GM21423 (cell line): ENCODE measurements at regions not wholly inside any gene's neighbourhood (a gene's known extent, or its start where the extent isn't known, plus 50 kb on each side); places are given as distances from the start of the nearest gene placed in this dataset.

Source experiments
- ATAC-seq: cut with Tn5 transposase; IDR thresholded peaks from one replicate; pipeline ENCODE4 v1.9.1; 2021; ENCODE audit warnings: mild to moderate bottlenecking, moderate library complexity; ENCODE audit not compliant: unreplicated experiment

- ATAC-seq: no peak
Observed at GRCh38 chr4:189062047-189062820, 878.4 kb upstream of the FRG1 start.

- no peak for ATAC-seq
Observed at GRCh38 chr4:189069772-189070171, 870.9 kb upstream of the FRG1 start.

GRCh38 chr4:189071241-189071640 lies 869.4 kb upstream of the FRG1 start:
- no peak for ATAC-seq

- ATAC-seq: no peak
Observed at GRCh38 chr4:189073739-189074138, 866.9 kb upstream of the FRG1 start.

GRCh38 chr4:189081826-189082225 lies 858.8 kb upstream of the FRG1 start:
- ATAC-seq: no peak

- ATAC-seq: no peak
Observed at GRCh38 chr4:189083769-189084168, 856.9 kb upstream of the FRG1 start.

GRCh38 chr4:189084671-189085070 lies 856.0 kb upstream of the FRG1 start:
- no peak for ATAC-seq

- ATAC-seq: no peak
Observed at GRCh38 chr4:189087971-189088370, 852.7 kb upstream of the FRG1 start.

GRCh38 chr4:189088780-189089179 lies 851.9 kb upstream of the FRG1 start:
- ATAC-seq: no peak

- no peak for ATAC-seq
Observed at GRCh38 chr4:189090174-189090814, 850.4 kb upstream of the FRG1 start.

- ATAC-seq: no peak
Observed at GRCh38 chr4:189092581-189092980, 848.1 kb upstream of the FRG1 start.

GRCh38 chr4:189096108-189096507 lies 844.6 kb upstream of the FRG1 start:
- no peak for ATAC-seq

GRCh38 chr4:189096717-189097116 lies 844.0 kb upstream of the FRG1 start:
- no peak for ATAC-seq

- ATAC-seq: no peak
Observed at GRCh38 chr4:189098932-189099696, 841.6 kb upstream of the FRG1 start.

- no peak for ATAC-seq
Observed at GRCh38 chr4:189113389-189113888, 827.2 kb upstream of the FRG1 start.

- ATAC-seq: no peak
Observed at GRCh38 chr4:189117426-189117825, 823.2 kb upstream of the FRG1 start.

- ATAC-seq: no peak
Observed at GRCh38 chr4:189121336-189121735, 819.3 kb upstream of the FRG1 start.

- no peak for ATAC-seq
Observed at GRCh38 chr4:189124149-189124758, 816.4 kb upstream of the FRG1 start.

- ATAC-seq: no peak
Observed at GRCh38 chr4:189124791-189125190, 815.9 kb upstream of the FRG1 start.

- no peak for ATAC-seq
Observed at GRCh38 chr4:189126040-189126439, 814.6 kb upstream of the FRG1 start.

- ATAC-seq: no peak
Observed at GRCh38 chr4:189128341-189128740, 812.3 kb upstream of the FRG1 start.
